ENCODE measurements at regions not wholly inside any gene's neighbourhood (a gene's known extent, or its start where the extent isn't known, plus 50 kb on each side); places are given as distances from the start of the nearest gene placed in this dataset.

DNA sequence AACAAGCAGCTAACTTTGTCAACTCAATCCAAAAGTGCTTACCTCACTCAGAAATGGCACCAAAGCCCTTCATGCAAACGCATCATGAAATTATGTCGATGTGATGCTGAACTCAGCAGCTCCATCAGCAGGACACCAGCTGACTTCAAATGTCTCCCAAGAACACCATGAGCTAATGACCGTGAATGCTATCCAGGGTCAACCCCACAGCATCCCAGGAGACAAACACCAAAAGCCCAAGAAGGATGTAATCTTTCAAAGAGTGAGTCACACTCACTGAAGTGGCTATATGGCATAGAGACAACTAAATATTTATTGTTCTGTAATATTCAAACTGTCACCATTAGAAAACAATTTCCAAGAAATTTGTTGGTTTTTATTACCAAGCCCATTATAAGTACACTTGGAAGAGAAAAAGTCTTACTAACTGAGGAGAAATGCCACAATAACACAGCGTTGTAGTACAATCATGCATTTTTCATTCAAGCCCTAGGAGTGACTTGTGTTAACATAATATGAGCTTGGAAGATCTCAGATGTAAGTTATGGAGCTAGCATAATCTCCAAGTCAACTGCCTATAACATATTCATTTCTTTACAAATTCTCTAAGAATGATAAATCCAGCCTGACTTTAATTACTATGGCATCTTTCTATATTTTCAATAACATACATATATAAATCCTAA lies 165.0 kb upstream of the CCDC68 start:
- TF ChIP-seq TAF1 (IDR thresholded peaks at IDR 0.05; ENCODE audit: low read depth) (no peak), POLR2AphosphoS5 (IDR thresholded peaks at IDR 0.05) (no peak), EP300 (conservative IDR thresholded peaks at IDR 0.05; ENCODE audit: poor library complexity, severe bottlenecking) (no peak), RAD21 (conservative IDR thresholded peaks at IDR 0.05) (no peak), EZH2 (IDR thresholded peaks at IDR 0.05; ENCODE audit: borderline replicate concordance, insufficient read depth, low read length, poor library complexity, severe bottlenecking) (no peak), MXI1 (conservative IDR thresholded peaks at IDR 0.05; ENCODE audit: poor library complexity, severe bottlenecking) (no peak), SMC3 (conservative IDR thresholded peaks at IDR 0.05; ENCODE audit: poor library complexity) (no peak)
- TF ChIP-seq, protein P1, sequence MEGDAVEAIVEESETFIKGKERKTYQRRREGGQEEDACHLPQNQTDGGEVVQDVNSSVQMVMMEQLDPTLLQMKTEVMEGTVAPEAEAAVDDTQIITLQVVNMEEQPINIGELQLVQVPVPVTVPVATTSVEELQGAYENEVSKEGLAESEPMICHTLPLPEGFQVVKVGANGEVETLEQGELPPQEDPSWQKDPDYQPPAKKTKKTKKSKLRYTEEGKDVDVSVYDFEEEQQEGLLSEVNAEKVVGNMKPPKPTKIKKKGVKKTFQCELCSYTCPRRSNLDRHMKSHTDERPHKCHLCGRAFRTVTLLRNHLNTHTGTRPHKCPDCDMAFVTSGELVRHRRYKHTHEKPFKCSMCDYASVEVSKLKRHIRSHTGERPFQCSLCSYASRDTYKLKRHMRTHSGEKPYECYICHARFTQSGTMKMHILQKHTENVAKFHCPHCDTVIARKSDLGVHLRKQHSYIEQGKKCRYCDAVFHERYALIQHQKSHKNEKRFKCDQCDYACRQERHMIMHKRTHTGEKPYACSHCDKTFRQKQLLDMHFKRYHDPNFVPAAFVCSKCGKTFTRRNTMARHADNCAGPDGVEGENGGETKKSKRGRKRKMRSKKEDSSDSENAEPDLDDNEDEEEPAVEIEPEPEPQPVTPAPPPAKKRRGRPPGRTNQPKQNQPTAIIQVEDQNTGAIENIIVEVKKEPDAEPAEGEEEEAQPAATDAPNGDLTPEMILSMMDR (IDR thresholded peaks at IDR 0.05; ENCODE audit: poor library complexity, severe bottlenecking) = no peak
- TF ChIP-seq, protein P2, sequence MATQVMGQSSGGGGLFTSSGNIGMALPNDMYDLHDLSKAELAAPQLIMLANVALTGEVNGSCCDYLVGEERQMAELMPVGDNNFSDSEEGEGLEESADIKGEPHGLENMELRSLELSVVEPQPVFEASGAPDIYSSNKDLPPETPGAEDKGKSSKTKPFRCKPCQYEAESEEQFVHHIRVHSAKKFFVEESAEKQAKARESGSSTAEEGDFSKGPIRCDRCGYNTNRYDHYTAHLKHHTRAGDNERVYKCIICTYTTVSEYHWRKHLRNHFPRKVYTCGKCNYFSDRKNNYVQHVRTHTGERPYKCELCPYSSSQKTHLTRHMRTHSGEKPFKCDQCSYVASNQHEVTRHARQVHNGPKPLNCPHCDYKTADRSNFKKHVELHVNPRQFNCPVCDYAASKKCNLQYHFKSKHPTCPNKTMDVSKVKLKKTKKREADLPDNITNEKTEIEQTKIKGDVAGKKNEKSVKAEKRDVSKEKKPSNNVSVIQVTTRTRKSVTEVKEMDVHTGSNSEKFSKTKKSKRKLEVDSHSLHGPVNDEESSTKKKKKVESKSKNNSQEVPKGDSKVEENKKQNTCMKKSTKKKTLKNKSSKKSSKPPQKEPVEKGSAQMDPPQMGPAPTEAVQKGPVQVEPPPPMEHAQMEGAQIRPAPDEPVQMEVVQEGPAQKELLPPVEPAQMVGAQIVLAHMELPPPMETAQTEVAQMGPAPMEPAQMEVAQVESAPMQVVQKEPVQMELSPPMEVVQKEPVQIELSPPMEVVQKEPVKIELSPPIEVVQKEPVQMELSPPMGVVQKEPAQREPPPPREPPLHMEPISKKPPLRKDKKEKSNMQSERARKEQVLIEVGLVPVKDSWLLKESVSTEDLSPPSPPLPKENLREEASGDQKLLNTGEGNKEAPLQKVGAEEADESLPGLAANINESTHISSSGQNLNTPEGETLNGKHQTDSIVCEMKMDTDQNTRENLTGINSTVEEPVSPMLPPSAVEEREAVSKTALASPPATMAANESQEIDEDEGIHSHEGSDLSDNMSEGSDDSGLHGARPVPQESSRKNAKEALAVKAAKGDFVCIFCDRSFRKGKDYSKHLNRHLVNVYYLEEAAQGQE (IDR thresholded peaks at IDR 0.05; ENCODE audit: borderline replicate concordance) = no peak
- Histone ChIP-seq H3K9me2 (ENCODE audit: insufficient read depth, low read length) (no peaks in the 10 kb centered on the region), H3K79me2 (replicated peaks; ENCODE audit: insufficient read depth, low read length) (no peaks in the 10 kb centered on the region), H3K4me2 (ENCODE audit: low read length) (no peak overlapping the region), H3F3A (ENCODE audit: insufficient read depth, low read length, poor library complexity, severe bottlenecking) (no peaks in the 10 kb centered on the region), H4K20me1 (ENCODE audit: insufficient read depth) (no peaks in the 10 kb centered on the region), H3K36me3 (ENCODE audit: insufficient read depth, low read length) (no peaks in the 10 kb centered on the region), H3K9me3 (ENCODE audit: low read length) (no peaks in the 10 kb centered on the region), H2AFZ (ENCODE audit: low read depth, low read length) (no peak overlapping the region), H3K27ac (ENCODE audit: low read length) (no peak overlapping the region), H3K4me3 (ENCODE audit: low read length) (no peak overlapping the region), H3K27me3 (ENCODE audit: insufficient read depth, low read depth, low read length) (no peaks in the 10 kb centered on the region), H3K9ac (ENCODE audit: low read length) (no peak overlapping the region)

- Histone ChIP-seq H3K4me3 (ENCODE audit: low read length) (no peak overlapping the region), H3F3A (ENCODE audit: insufficient read depth, low read length, poor library complexity, severe bottlenecking) (no peaks in the 10 kb centered on the region), H3K9me2 (ENCODE audit: insufficient read depth, low read length) (no peaks in the 10 kb centered on the region), H3K27me3 (ENCODE audit: insufficient read depth, low read depth, low read length) (no peaks in the 10 kb centered on the region), H3K4me2 (ENCODE audit: low read length) (no peak overlapping the region), H3K9ac (ENCODE audit: low read length) (no peak overlapping the region), H3K79me2 (replicated peaks; ENCODE audit: insufficient read depth, low read length) (no peaks in the 10 kb centered on the region), H3K36me3 (ENCODE audit: insufficient read depth, low read length) (no peaks in the 10 kb centered on the region), H3K9me3 (ENCODE audit: low read length) (no peaks in the 10 kb centered on the region), H3K27ac (ENCODE audit: low read length) (no peak overlapping the region), H2AFZ (ENCODE audit: low read depth, low read length) (no peak overlapping the region), H4K20me1 (ENCODE audit: insufficient read depth) (no peaks in the 10 kb centered on the region)
- TF ChIP-seq EZH2 (IDR thresholded peaks at IDR 0.05; ENCODE audit: borderline replicate concordance, insufficient read depth, low read length, poor library complexity, severe bottlenecking) (no peak), EP300 (conservative IDR thresholded peaks at IDR 0.05; ENCODE audit: poor library complexity, severe bottlenecking) (no peak), SMC3 (conservative IDR thresholded peaks at IDR 0.05; ENCODE audit: poor library complexity) (no peak), RAD21 (conservative IDR thresholded peaks at IDR 0.05) (no peak), TAF1 (IDR thresholded peaks at IDR 0.05; ENCODE audit: low read depth) (no peak), MXI1 (conservative IDR thresholded peaks at IDR 0.05; ENCODE audit: poor library complexity, severe bottlenecking) (no peak), POLR2AphosphoS5 (IDR thresholded peaks at IDR 0.05) (no peak)
- TF ChIP-seq, protein P2 (IDR thresholded peaks at IDR 0.05; ENCODE audit: borderline replicate concordance) = no peak
- TF ChIP-seq, protein P1 (IDR thresholded peaks at IDR 0.05; ENCODE audit: poor library complexity, severe bottlenecking) = no peak
Measured at GRCh38 chr18:55123361-55123760, 164.1 kb upstream of the CCDC68 start.
